ENCODE measurements at regions not wholly inside any gene's neighbourhood (a gene's known extent, or its start where the extent isn't known, plus 50 kb on each side); places are given as distances from the start of the nearest gene placed in this dataset.

GRCh38 chr3:46080969-46081345, 53.7 kb upstream of the XCR1 start:
- DNase-seq, result no peak
- Mint-ChIP-seq H3K4me1 (peaks cover 7 to 8% of the 10 kb centered on the region in 2 donors), H3K36me3 (no peaks in the 10 kb centered on the region), H3K9me3 (no peaks in the 10 kb centered on the region), H3K27ac (no peak overlapping the region), H3K27me3 (ENCODE audit: low read depth in 3 of 3) (peaks cover 0 to 2% (median 1%) of the 10 kb centered on the region in 3 donors), H3K4me3 (no peak overlapping the region)

- Mint-ChIP-seq H3K27ac (no peak overlapping the region), H3K4me1 (peaks cover 7 to 8% of the 10 kb centered on the region in 2 donors), H3K36me3 (no peaks in the 10 kb centered on the region), H3K4me3 (no peak overlapping the region), H3K27me3 (ENCODE audit: low read depth in 3 of 3) (peaks cover 0 to under 1% (median 0%) of the 10 kb centered on the region in 3 donors), H3K9me3 (no peaks in the 10 kb centered on the region)
- DNase-seq, result no peak
Observed at GRCh38 chr3:46080124-46080968, 53.1 kb upstream of the XCR1 start.

GRCh38 chr3:46078712-46079400, 51.6 kb upstream of the XCR1 start:
- H3K9me3 Mint-ChIP-seq, result no peaks in the 10 kb centered on the region

More at GRCh38 chr3:46078712-46079400, 51.6 kb upstream of the XCR1 start:
- H3K4me3 Mint-ChIP-seq, result peak overlapping the region; percentile 1 to 64 (median 59)
- peak; percentile 80 to 85 (median 83) for DNase-seq
- H3K4me1 Mint-ChIP-seq, result peaks cover 7 to 8% of the 10 kb centered on the region in 2 donors
- H3K27ac Mint-ChIP-seq, result peak overlapping the region in 1 of 6 donors; percentile 39
- no peaks in the 10 kb centered on the region for H3K36me3 Mint-ChIP-seq
- H3K27me3 Mint-ChIP-seq (ENCODE audit: low read depth in 3 of 3), result no peaks in the 10 kb centered on the region

Data from immature natural killer cell (primary cell).